ENCODE measurements at regions not wholly inside any gene's neighbourhood (a gene's known extent, or its start where the extent isn't known, plus 50 kb on each side); places are given as distances from the start of the nearest gene placed in this dataset.

GRCh38 chr3:152200476-152201420 lies 68.0 kb upstream of the MBNL1 start (continued):
- TF ChIP-seq, protein P1, sequence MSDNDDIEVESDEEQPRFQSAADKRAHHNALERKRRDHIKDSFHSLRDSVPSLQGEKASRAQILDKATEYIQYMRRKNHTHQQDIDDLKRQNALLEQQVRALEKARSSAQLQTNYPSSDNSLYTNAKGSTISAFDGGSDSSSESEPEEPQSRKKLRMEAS (IDR thresholded peaks at IDR 0.05): no peak
- no peak for TF ChIP-seq EGR1 (IDR thresholded peaks at IDR 0.05; ENCODE audit: low read depth in 2 of 2)

DNA sequence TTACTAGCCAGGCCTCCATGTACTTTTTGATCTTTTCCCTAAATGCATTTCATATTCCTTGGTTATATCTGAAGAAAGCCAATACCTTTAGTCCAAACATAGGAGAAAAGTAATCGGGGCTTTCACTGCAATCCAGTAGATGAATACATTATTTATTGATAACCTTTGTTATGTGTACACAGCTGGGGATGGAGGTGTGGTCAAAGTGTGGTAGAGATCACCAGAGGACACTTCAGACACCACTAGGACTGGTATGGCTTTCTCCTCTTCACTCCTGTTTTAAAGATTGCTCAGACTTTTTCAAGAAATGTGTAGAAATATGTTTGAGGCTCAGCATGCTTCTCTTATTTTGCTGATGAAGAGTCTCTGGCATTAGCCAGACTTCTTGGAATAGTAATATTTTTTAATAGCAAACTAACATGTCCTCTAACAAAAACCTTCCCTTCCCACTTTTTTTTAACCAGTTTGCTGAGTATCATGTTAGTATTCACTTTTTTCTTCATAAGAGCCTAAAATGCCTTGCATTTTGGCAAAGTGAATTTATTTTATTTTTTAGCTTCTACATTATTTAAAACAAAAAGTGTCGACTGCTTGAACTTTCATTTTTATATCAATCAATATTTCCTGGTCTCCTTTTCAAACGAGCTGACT lies 65.6 kb upstream of the MBNL1 start:
- 2% methylated on average over 3 of the region's 3 CpGs for WGBS
- Histone ChIP-seq H3K9ac (ENCODE audit: low read depth in 1 of 2, low read length in 2 of 2) (peak overlapping the region; percentile 56 to 70), H3K27me3 (ENCODE audit: control insufficient read depth in 4 of 4, insufficient read depth in 4 of 4, low read length in 3 of 4) (no peaks in the 10 kb centered on the region), H3K4me3 (ENCODE audit: low read depth in 1 of 3, low read length in 3 of 3) (peak overlapping the region; percentile 38 to 45 (median 45)), H3K27ac (ENCODE audit: low read depth in 1 of 2, low read length in 2 of 2) (peak overlapping the region in 1 of 2 donors; percentile 41), H3K9me3 (ENCODE audit: control insufficient read depth in 4 of 4, low read length in 3 of 4) (no peaks in the 10 kb centered on the region), H3K4me1 (ENCODE audit: control insufficient read depth in 4 of 4, insufficient read depth in 4 of 4, low read length in 3 of 4) (peaks cover 0 to 10% (median 5%) of the 10 kb centered on the region in 4 donors), H3K36me3 (ENCODE audit: control insufficient read depth in 4 of 4, insufficient read depth in 3 of 4, low read depth in 1 of 4, low read length in 3 of 4) (no peaks in the 10 kb centered on the region)
- peak; percentile 15 for TF ChIP-seq FOXA1 (IDR thresholded peaks at IDR 0.05)
- TF ChIP-seq, protein P1 (IDR thresholded peaks at IDR 0.05): no peak
- TF ChIP-seq NR2F2 (IDR thresholded peaks at IDR 0.05): no peak
- TF ChIP-seq FOXA2 (IDR thresholded peaks at IDR 0.05): peak; percentile 49
- no peak for TF ChIP-seq JUND (IDR thresholded peaks at IDR 0.05)
- peak; percentile 55 for TF ChIP-seq YY1 (IDR thresholded peaks at IDR 0.05)
- no peak for TF ChIP-seq HNF4G (IDR thresholded peaks at IDR 0.05)
- TF ChIP-seq EGR1 (IDR thresholded peaks at IDR 0.05; ENCODE audit: low read depth in 2 of 2): no peak
- peak in 1 of 2 donors; percentile 27 for TF ChIP-seq RAD21 (IDR thresholded peaks at IDR 0.05)
- TF ChIP-seq, protein P2, sequence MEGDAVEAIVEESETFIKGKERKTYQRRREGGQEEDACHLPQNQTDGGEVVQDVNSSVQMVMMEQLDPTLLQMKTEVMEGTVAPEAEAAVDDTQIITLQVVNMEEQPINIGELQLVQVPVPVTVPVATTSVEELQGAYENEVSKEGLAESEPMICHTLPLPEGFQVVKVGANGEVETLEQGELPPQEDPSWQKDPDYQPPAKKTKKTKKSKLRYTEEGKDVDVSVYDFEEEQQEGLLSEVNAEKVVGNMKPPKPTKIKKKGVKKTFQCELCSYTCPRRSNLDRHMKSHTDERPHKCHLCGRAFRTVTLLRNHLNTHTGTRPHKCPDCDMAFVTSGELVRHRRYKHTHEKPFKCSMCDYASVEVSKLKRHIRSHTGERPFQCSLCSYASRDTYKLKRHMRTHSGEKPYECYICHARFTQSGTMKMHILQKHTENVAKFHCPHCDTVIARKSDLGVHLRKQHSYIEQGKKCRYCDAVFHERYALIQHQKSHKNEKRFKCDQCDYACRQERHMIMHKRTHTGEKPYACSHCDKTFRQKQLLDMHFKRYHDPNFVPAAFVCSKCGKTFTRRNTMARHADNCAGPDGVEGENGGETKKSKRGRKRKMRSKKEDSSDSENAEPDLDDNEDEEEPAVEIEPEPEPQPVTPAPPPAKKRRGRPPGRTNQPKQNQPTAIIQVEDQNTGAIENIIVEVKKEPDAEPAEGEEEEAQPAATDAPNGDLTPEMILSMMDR (IDR thresholded peaks at IDR 0.05; ENCODE audit: low read depth, low read length, missing input control): no peak
- peak; percentile 18 for TF ChIP-seq SP1 (IDR thresholded peaks at IDR 0.05)
- TF ChIP-seq, protein P3, sequence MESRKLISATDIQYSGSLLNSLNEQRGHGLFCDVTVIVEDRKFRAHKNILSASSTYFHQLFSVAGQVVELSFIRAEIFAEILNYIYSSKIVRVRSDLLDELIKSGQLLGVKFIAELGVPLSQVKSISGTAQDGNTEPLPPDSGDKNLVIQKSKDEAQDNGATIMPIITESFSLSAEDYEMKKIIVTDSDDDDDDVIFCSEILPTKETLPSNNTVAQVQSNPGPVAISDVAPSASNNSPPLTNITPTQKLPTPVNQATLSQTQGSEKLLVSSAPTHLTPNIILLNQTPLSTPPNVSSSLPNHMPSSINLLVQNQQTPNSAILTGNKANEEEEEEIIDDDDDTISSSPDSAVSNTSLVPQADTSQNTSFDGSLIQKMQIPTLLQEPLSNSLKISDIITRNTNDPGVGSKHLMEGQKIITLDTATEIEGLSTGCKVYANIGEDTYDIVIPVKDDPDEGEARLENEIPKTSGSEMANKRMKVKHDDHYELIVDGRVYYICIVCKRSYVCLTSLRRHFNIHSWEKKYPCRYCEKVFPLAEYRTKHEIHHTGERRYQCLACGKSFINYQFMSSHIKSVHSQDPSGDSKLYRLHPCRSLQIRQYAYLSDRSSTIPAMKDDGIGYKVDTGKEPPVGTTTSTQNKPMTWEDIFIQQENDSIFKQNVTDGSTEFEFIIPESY (IDR thresholded peaks at IDR 0.05): no peak
- TF ChIP-seq TAF1 (conservative IDR thresholded peaks at IDR 0.05): no peak
- TF ChIP-seq, protein P4, sequence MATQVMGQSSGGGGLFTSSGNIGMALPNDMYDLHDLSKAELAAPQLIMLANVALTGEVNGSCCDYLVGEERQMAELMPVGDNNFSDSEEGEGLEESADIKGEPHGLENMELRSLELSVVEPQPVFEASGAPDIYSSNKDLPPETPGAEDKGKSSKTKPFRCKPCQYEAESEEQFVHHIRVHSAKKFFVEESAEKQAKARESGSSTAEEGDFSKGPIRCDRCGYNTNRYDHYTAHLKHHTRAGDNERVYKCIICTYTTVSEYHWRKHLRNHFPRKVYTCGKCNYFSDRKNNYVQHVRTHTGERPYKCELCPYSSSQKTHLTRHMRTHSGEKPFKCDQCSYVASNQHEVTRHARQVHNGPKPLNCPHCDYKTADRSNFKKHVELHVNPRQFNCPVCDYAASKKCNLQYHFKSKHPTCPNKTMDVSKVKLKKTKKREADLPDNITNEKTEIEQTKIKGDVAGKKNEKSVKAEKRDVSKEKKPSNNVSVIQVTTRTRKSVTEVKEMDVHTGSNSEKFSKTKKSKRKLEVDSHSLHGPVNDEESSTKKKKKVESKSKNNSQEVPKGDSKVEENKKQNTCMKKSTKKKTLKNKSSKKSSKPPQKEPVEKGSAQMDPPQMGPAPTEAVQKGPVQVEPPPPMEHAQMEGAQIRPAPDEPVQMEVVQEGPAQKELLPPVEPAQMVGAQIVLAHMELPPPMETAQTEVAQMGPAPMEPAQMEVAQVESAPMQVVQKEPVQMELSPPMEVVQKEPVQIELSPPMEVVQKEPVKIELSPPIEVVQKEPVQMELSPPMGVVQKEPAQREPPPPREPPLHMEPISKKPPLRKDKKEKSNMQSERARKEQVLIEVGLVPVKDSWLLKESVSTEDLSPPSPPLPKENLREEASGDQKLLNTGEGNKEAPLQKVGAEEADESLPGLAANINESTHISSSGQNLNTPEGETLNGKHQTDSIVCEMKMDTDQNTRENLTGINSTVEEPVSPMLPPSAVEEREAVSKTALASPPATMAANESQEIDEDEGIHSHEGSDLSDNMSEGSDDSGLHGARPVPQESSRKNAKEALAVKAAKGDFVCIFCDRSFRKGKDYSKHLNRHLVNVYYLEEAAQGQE (IDR thresholded peaks at IDR 0.05): no peak
- TF ChIP-seq RXRA (IDR thresholded peaks at IDR 0.05): peak; percentile 51 to 70
- TF ChIP-seq, protein P5, sequence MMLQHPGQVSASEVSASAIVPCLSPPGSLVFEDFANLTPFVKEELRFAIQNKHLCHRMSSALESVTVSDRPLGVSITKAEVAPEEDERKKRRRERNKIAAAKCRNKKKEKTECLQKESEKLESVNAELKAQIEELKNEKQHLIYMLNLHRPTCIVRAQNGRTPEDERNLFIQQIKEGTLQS (IDR thresholded peaks at IDR 0.05): no peak
- no peak for TF ChIP-seq GABPA (IDR thresholded peaks at IDR 0.05 in 1 of 2, conservative IDR thresholded peaks at IDR 0.05 in 1 of 2)
- peak; percentile 23 to 24 for TF ChIP-seq HNF4A (conservative IDR thresholded peaks at IDR 0.05)
- no peak for DNase-seq (ENCODE audit: low spot score)
